ACC112 (cell line): ENCODE measurements at regions not wholly inside any gene's neighbourhood (a gene's known extent, or its start where the extent isn't known, plus 50 kb on each side); places are given as distances from the start of the nearest gene placed in this dataset.

Experiments
- H2AFZ ChIP-seq: fragments of 200-600 bp; sonication (generic); one replicate; pipeline ENCODE4 v1.6.0; 2017; ENCODE audit warnings: antibody characterized with exemption, low read length; ENCODE audit not compliant: unreplicated experiment
- H3K27ac ChIP-seq: fragments of 200-600 bp; sonication (generic); 2 replicates; pipeline ENCODE4 v1.5.1; 2014; ENCODE audit warnings: low read depth, mild to moderate bottlenecking, antibody characterized with exemption, low read length, moderate library complexity
- H3K27me3 ChIP-seq: fragments of 200-600 bp; sonication (generic); 2 replicates; pipeline ENCODE4 v1.6.1; 2014; ENCODE audit warnings: mild to moderate bottlenecking, antibody characterized with exemption, low read length, moderate library complexity, mixed read lengths; ENCODE audit not compliant: insufficient read depth
- H3K36me3 ChIP-seq: fragments of 200-600 bp; sonication (generic); 2 replicates; pipeline ENCODE4 v1.6.1; 2016; ENCODE audit warnings: mild to moderate bottlenecking, antibody characterized with exemption, low read length, moderate library complexity, mixed read lengths; ENCODE audit not compliant: insufficient read depth
- H3K4me1 ChIP-seq: fragments of 200-600 bp; sonication (generic); one replicate; pipeline ENCODE4 v1.6.1; 2016; ENCODE audit warnings: low read length, mixed read lengths; ENCODE audit not compliant: insufficient read depth, unreplicated experiment, control insufficient read depth
- H3K4me3 ChIP-seq: fragments of 200-600 bp; sonication (generic); 2 replicates; pipeline ENCODE4 v1.5.1; 2014; ENCODE audit warnings: mild to moderate bottlenecking, low read depth, low read length
- H3K79me2 ChIP-seq: fragments of 200-600 bp; sonication (generic); one replicate; pipeline ENCODE4 v1.6.0; 2016; ENCODE audit warnings: low read length; ENCODE audit not compliant: control insufficient read depth, unreplicated experiment, insufficient read depth

- H3K36me3 ChIP-seq: no peaks in the 10 kb centered on the region
- H3K79me2 ChIP-seq: no peaks in the 10 kb centered on the region
- H3K27ac ChIP-seq: no peak overlapping the region
- no peak overlapping the region for H3K4me3 ChIP-seq
- H3K4me1 ChIP-seq: no peaks in the 10 kb centered on the region
- H3K27me3 ChIP-seq: no peaks in the 10 kb centered on the region; the same call in 1 of the 2 replicates
- H2AFZ ChIP-seq: no peak overlapping the region
Measured at GRCh38 chr9:107685376-107685775, 195.8 kb upstream of the KLF4 start.

GRCh38 chr9:107684224-107684623, 194.7 kb upstream of the KLF4 start:
- no peaks in the 10 kb centered on the region for H3K4me1 ChIP-seq
- no peaks in the 10 kb centered on the region for H3K27me3 ChIP-seq
- no peak overlapping the region for H3K4me3 ChIP-seq
- H3K79me2 ChIP-seq: no peaks in the 10 kb centered on the region
- no peak overlapping the region for H3K27ac ChIP-seq
- H3K36me3 ChIP-seq: no peaks in the 10 kb centered on the region
- H2AFZ ChIP-seq: no peak overlapping the region

GRCh38 chr9:107683566-107683965, 194.0 kb upstream of the KLF4 start:
- no peak overlapping the region for H3K27ac ChIP-seq
- no peaks in the 10 kb centered on the region for H3K79me2 ChIP-seq
- H2AFZ ChIP-seq: peak overlapping the region; percentile 11
- no peaks in the 10 kb centered on the region for H3K4me1 ChIP-seq
- no peaks in the 10 kb centered on the region for H3K36me3 ChIP-seq
- no peaks in the 10 kb centered on the region for H3K27me3 ChIP-seq
- no peak overlapping the region for H3K4me3 ChIP-seq

- H3K4me1 ChIP-seq: no peaks in the 10 kb centered on the region
- H3K36me3 ChIP-seq: no peaks in the 10 kb centered on the region
- H3K27ac ChIP-seq: no peak overlapping the region
- H2AFZ ChIP-seq: no peak overlapping the region
- H3K4me3 ChIP-seq: no peak overlapping the region
- no peaks in the 10 kb centered on the region for H3K27me3 ChIP-seq
- H3K79me2 ChIP-seq: no peaks in the 10 kb centered on the region
Measured at GRCh38 chr9:107681988-107682387, 192.4 kb upstream of the KLF4 start.

DNA sequence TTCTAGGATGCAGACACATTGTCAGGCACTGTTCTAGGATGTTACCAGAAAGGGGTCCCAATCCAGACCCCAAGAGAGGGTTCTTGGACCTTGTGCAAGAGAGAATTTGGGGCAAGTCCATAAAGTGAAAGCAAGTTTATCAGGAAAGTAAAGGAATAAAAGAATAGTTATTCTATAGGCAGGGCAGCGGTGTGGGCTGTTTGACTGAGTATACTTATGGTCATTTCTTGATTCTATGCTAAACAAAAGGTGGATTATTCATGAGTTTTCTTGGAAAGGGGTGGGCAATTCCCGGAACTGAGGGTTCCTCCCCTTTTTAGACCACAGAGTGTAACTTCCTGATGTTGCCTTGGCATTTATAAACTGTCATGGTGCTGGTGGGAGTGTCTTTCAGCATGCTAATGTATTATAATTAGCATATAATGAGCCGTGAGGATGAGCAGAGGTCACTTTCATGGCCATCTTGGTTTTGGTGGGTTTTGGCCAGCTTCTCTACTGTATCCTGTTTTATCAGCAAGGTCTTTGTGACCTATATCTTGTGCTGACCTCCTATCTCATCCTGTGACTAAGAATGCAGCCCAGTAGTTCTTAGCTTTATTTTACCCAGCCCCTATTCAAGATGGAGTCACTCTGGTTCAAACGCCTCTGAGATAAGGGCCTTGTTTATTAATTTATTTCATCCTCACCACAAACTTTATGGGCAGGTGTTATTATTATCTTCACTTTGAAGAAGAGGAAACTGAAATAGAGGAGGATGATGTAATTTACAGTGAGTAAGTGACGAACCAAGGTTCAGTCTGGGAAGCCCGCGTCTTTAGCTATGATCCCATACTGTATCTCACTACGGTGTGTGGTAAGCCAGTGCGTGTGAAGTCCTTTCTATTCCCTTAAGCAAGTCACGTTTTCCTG, 186.0 kb upstream of the KLF4 start:
- Histone ChIP-seq H3K27ac (no peak overlapping the region), H2AFZ (no peak overlapping the region)

GRCh38 chr9:107674721-107675277, 185.2 kb upstream of the KLF4 start:
- Histone ChIP-seq H3K79me2 (no peaks in the 10 kb centered on the region), H3K36me3 (no peaks in the 10 kb centered on the region), H3K27ac (no peak overlapping the region), H2AFZ (no peak overlapping the region), H3K4me1 (no peaks in the 10 kb centered on the region), H3K4me3 (no peak overlapping the region), H3K27me3 (no peaks in the 10 kb centered on the region)

More for the DNA sequence above, 186.0 kb upstream of the KLF4 start:
- Histone ChIP-seq H3K4me1 (no peaks in the 10 kb centered on the region), H3K79me2 (no peaks in the 10 kb centered on the region), H3K36me3 (no peaks in the 10 kb centered on the region), H3K27me3 (no peaks in the 10 kb centered on the region), H3K4me3 (no peak overlapping the region)

GRCh38 chr9:107673861-107674720, 184.5 kb upstream of the KLF4 start:
- no peaks in the 10 kb centered on the region for H3K36me3 ChIP-seq
- H3K79me2 ChIP-seq: no peaks in the 10 kb centered on the region
- no peaks in the 10 kb centered on the region for H3K27me3 ChIP-seq
- H2AFZ ChIP-seq: no peak overlapping the region
- no peak overlapping the region for H3K4me3 ChIP-seq
- H3K27ac ChIP-seq: no peak overlapping the region
- H3K4me1 ChIP-seq: no peaks in the 10 kb centered on the region

DNA sequence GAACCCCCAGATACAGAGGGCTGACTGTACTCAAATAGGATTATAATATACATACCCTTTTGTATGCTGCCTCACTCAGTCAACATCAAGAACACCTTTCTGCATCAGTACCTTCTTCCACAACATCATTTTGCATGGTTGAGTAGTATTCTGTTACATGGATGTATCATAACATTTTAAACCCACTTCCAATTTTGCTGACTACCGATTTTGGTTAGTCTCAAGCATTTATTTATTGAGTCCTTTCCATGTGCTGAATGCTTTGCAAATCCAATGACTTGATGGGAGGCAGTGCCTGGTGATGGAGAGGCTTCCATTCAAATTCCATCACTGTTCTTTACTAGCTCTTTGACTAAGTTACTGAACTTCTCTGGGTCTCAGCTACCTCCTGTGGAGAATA, 182.0 kb upstream of the KLF4 start:
- Histone ChIP-seq H3K4me1 (no peaks in the 10 kb centered on the region), H3K27ac (no peak overlapping the region), H3K79me2 (no peaks in the 10 kb centered on the region), H3K36me3 (no peaks in the 10 kb centered on the region), H2AFZ (no peak overlapping the region), H3K4me3 (no peak overlapping the region), H3K27me3 (no peaks in the 10 kb centered on the region)

- Histone ChIP-seq H3K4me3 (no peak overlapping the region), H3K4me1 (no peaks in the 10 kb centered on the region), H3K36me3 (no peaks in the 10 kb centered on the region), H3K79me2 (no peaks in the 10 kb centered on the region), H2AFZ (no peak overlapping the region), H3K27ac (no peak overlapping the region), H3K27me3 (no peaks in the 10 kb centered on the region)
Measured at GRCh38 chr9:107669422-107669821, 179.9 kb upstream of the KLF4 start.

- H3K4me1 ChIP-seq: no peaks in the 10 kb centered on the region
- H3K36me3 ChIP-seq: no peaks in the 10 kb centered on the region
- H3K79me2 ChIP-seq: no peaks in the 10 kb centered on the region
- H2AFZ ChIP-seq: no peak overlapping the region
- no peak overlapping the region for H3K4me3 ChIP-seq
- H3K27ac ChIP-seq: no peak overlapping the region
- H3K27me3 ChIP-seq: no peaks in the 10 kb centered on the region
Measured at GRCh38 chr9:107667231-107668070, 177.9 kb upstream of the KLF4 start.
